H9 (cell line): ENCODE measurements at regions not wholly inside any gene's neighbourhood (a gene's known extent, or its start where the extent isn't known, plus 50 kb on each side); places are given as distances from the start of the nearest gene placed in this dataset.

Experiments used
- DNase-seq: peaks from one replicate; pipeline ENCODE4 v3.0.0-alpha.2; 2017
- H2AFZ ChIP-seq: one replicate; pipeline ENCODE4 v1.6.1; 2013; ENCODE audit warnings: mild to moderate bottlenecking, low read length, control low read depth, moderate library complexity
- H2AK5ac ChIP-seq: 2 replicates; pipeline ENCODE4 v1.6.1; 2013; ENCODE audit warnings: low read length, control low read depth, mixed read lengths; ENCODE audit not compliant: insufficient read length
- H2BK120ac ChIP-seq: one replicate; pipeline ENCODE4 v1.6.1; 2013; ENCODE audit warnings: low read depth, mild to moderate bottlenecking, low read length, control low read depth, inconsistent platforms; ENCODE audit not compliant: poor library complexity, severe bottlenecking
- H2BK12ac ChIP-seq: 2 replicates; pipeline ENCODE4 v1.6.1; 2013; ENCODE audit warnings: low read length, control low read depth, mixed read lengths, low read depth; ENCODE audit not compliant: insufficient read length
- H2BK15ac ChIP-seq: 2 replicates; pipeline ENCODE4 v1.6.1; 2013; ENCODE audit warnings: low read depth, low read length, control low read depth
- H2BK20ac ChIP-seq: one replicate; pipeline ENCODE4 v1.6.1; 2013; ENCODE audit warnings: low read depth, mild to moderate bottlenecking, low read length, control low read depth, inconsistent platforms; ENCODE audit not compliant: poor library complexity, severe bottlenecking
- H2BK5ac ChIP-seq: 2 replicates; pipeline ENCODE4 v1.6.1; 2013; ENCODE audit warnings: low read length, control low read depth, mixed read lengths; ENCODE audit not compliant: insufficient read length
- H3K14ac ChIP-seq: 2 replicates; pipeline ENCODE4 v1.6.1; 2013; ENCODE audit warnings: low read length, control low read depth; ENCODE audit not compliant: insufficient read depth
- H3K18ac ChIP-seq: 2 replicates; pipeline ENCODE4 v1.6.1; 2013; ENCODE audit warnings: low read depth, mild to moderate bottlenecking, mixed read lengths, low read length, control low read depth; ENCODE audit not compliant: insufficient read length
- H3K23ac ChIP-seq: 2 replicates; pipeline ENCODE4 v1.6.1; 2013; ENCODE audit warnings: low read length, control low read depth, mixed read lengths, low read depth; ENCODE audit not compliant: insufficient read length
- H3K23me2 ChIP-seq: 2 replicates; pipeline ENCODE4 v1.6.1; 2013; ENCODE audit warnings: low read depth, mild to moderate bottlenecking, mixed read lengths, low read length, control low read depth; ENCODE audit not compliant: insufficient read length, poor library complexity, severe bottlenecking
- H3K27ac ChIP-seq: 2 replicates; pipeline ENCODE4 v1.5.1; 2013; ENCODE audit warnings: low read length, control low read depth, mixed read lengths, low read depth; ENCODE audit not compliant: insufficient read length
- H3K27me3 ChIP-seq: 2 replicates; pipeline ENCODE4 v1.6.1; 2013; ENCODE audit warnings: low read length, control low read depth, inconsistent platforms; ENCODE audit not compliant: insufficient read depth
- H3K4ac ChIP-seq: 2 replicates; pipeline ENCODE4 v1.6.1; 2013; ENCODE audit warnings: low read depth, mild to moderate bottlenecking, control low read depth, inconsistent platforms, low read length, moderate library complexity
- H3K4me1 ChIP-seq: 2 replicates; pipeline ENCODE4 v1.6.1; 2013; ENCODE audit warnings: low read length, control low read depth, inconsistent platforms; ENCODE audit not compliant: insufficient read depth
- H3K4me2 ChIP-seq: 2 replicates; pipeline ENCODE4 v1.6.1; 2013; ENCODE audit warnings: low read length, control low read depth, mixed read lengths; ENCODE audit not compliant: insufficient read length, insufficient read depth
- H3K56ac ChIP-seq: 2 replicates; pipeline ENCODE4 v1.6.1; 2013; ENCODE audit warnings: low read depth, mild to moderate bottlenecking, mixed read lengths, low read length, control low read depth; ENCODE audit not compliant: insufficient read length
- H3K79me1 ChIP-seq: 2 replicates; pipeline ENCODE4 v1.6.1; 2013; ENCODE audit warnings: low read depth, mild to moderate bottlenecking, moderate library complexity, low read length, control low read depth, inconsistent platforms; ENCODE audit not compliant: insufficient read depth, poor library complexity, severe bottlenecking
- H3K79me2 ChIP-seq: 2 replicates; pipeline ENCODE4 v1.6.1; 2013; ENCODE audit warnings: low read length, control low read depth, inconsistent platforms; ENCODE audit not compliant: insufficient read depth
- H3K9ac ChIP-seq: 2 replicates; pipeline ENCODE4 v1.6.1; 2013; ENCODE audit warnings: low read length, control low read depth, mixed read lengths; ENCODE audit not compliant: insufficient read length; ENCODE audit errors: extremely low read depth
- H3K9me3 ChIP-seq: one replicate; pipeline ENCODE4 v1.6.1; 2013; ENCODE audit warnings: low read depth, low read length, inconsistent platforms; ENCODE audit not compliant: control insufficient read depth
- H3T11ph ChIP-seq: one replicate; pipeline ENCODE4 v1.6.1; 2013; ENCODE audit warnings: mild to moderate bottlenecking, low read length, control low read depth, inconsistent platforms
- H4K20me1 ChIP-seq: one replicate; pipeline ENCODE4 v1.6.1; 2013; ENCODE audit not compliant: control insufficient read depth, insufficient read length, insufficient read depth
- H4K5ac ChIP-seq: 2 replicates; pipeline ENCODE4 v1.6.1; 2013; ENCODE audit warnings: low read depth, mild to moderate bottlenecking, mixed read lengths, low read length, control low read depth; ENCODE audit not compliant: insufficient read length
- H4K8ac ChIP-seq: replicated peaks from 2 replicates; pipeline ENCODE4 v1.6.1; 2013; ENCODE audit warnings: low read length, control low read depth, mixed read lengths, low read depth; ENCODE audit not compliant: insufficient read length
- H4K91ac ChIP-seq: 2 replicates; pipeline ENCODE4 v1.6.1; 2013; ENCODE audit warnings: low read depth, mild to moderate bottlenecking, moderate library complexity, mixed read lengths, low read length, control low read depth; ENCODE audit not compliant: insufficient read length
- H3K27ac Mint-ChIP-seq, 3 experiments: 2 replicates in 2 of 3; 3 replicates in 1 of 3; pipeline ENCODE4 v1.8.0; 2020 to 2021; ENCODE audit warnings: mixed read lengths in 3 of 3, mild to moderate bottlenecking in 1 of 3, moderate library complexity in 1 of 3
- H3K27me3 Mint-ChIP-seq: 2 replicates; pipeline ENCODE4 v1.8.0; 2021; ENCODE audit warnings: low read depth, mild to moderate bottlenecking, moderate library complexity, mixed read lengths
- H3K36me3 Mint-ChIP-seq, 3 experiments: 2 replicates in 2 of 3; 3 replicates in 1 of 3; pipeline ENCODE4 v1.8.0; 2020 to 2021; ENCODE audit warnings: low read depth in 3 of 3, mixed read lengths in 3 of 3; ENCODE audit not compliant: insufficient read depth in 1 of 3
- H3K4me1 Mint-ChIP-seq, 2 experiments: 2 replicates each; pipeline ENCODE4 v1.8.0; 2020; ENCODE audit warnings: mixed read lengths in 2 of 2
- H3K4me3 Mint-ChIP-seq, 2 experiments: 2 replicates in 1 of 2; 3 replicates in 1 of 2; pipeline ENCODE4 v1.8.0; 2020 to 2021; ENCODE audit warnings: mild to moderate bottlenecking in 2 of 2, mixed read lengths in 2 of 2, moderate library complexity in 1 of 2
- H3K9me3 Mint-ChIP-seq, 2 experiments: 2 replicates in 1 of 2; 3 replicates in 1 of 2; pipeline ENCODE4 v1.8.0; 2020; ENCODE audit warnings: mild to moderate bottlenecking in 2 of 2, mixed read lengths in 2 of 2, moderate library complexity in 1 of 2
- CTCF ChIP-seq: fragments of 200-600 bp; sonication (generic); conservative IDR thresholded peaks from 3 replicates; pipeline ENCODE4 v1.8.0; 2021; ENCODE audit warnings: antibody characterized with exemption, mild to moderate bottlenecking
- WGBS: extraction: QIAGEN DNeasy Blood & Tissue Kit; methylation state at CpG from one replicate; pipeline ENCODE4 v1.1.7; 2013; ENCODE audit warnings: missing lambda C conversion rate, low lambda C conversion rate, mixed read lengths; ENCODE audit not compliant: insufficient read length; ENCODE audit errors: extremely low coverage; 5-methylcytosine and 5-hydroxymethylcytosine counted together

- no peaks in the 10 kb centered on the region for H3K79me2 ChIP-seq
- H2BK5ac ChIP-seq, result no peak overlapping the region
- H3K23me2 ChIP-seq, result no peaks in the 10 kb centered on the region
- H3K56ac ChIP-seq, result no peak overlapping the region
- H3K9ac ChIP-seq, result no peak overlapping the region
- no peak overlapping the region for H3T11ph ChIP-seq
- no peak overlapping the region for H2BK20ac ChIP-seq
- no peaks in the 10 kb centered on the region for H3K4me1 ChIP-seq
- H3K23ac ChIP-seq, result no peak overlapping the region
- no peak overlapping the region for H3K18ac ChIP-seq
- no peak overlapping the region for H4K91ac ChIP-seq
- no peaks in the 10 kb centered on the region for H3K27me3 ChIP-seq
- Mint-ChIP-seq H3K4me3 (no peak overlapping the region), H3K27ac (no peak overlapping the region), H3K36me3 (peaks cover 0 to 3% (median 0%) of the 10 kb centered on the region in 3 experiments; a peak in 2 of 7 replicates), H3K9me3 (peaks cover 3 to 6% of the 10 kb centered on the region in 2 experiments; a peak in 4 of 5 replicates), H3K4me1 (no peaks in the 10 kb centered on the region), H3K27me3 (no peaks in the 10 kb centered on the region; the same call in 1 of the 2 replicates)
- H3K9me3 ChIP-seq, result no peaks in the 10 kb centered on the region
- H4K8ac ChIP-seq, result no peak overlapping the region
- H2AFZ ChIP-seq, result no peak overlapping the region
- no peak overlapping the region for H2AK5ac ChIP-seq
- no peaks in the 10 kb centered on the region for H3K79me1 ChIP-seq
- no peaks in the 10 kb centered on the region for H4K20me1 ChIP-seq
- H3K4me2 ChIP-seq, result no peak overlapping the region
- no peak for DNase-seq
- H2BK15ac ChIP-seq, result no peak overlapping the region
- no peak for TF ChIP-seq CTCF
- H3K27ac ChIP-seq, result no peak overlapping the region
- H3K14ac ChIP-seq, result no peak overlapping the region
- no CpG with 5 or more reads among the region's 3 CpGs for WGBS
- no peak overlapping the region for H4K5ac ChIP-seq
- no peak overlapping the region for H2BK12ac ChIP-seq
- H2BK120ac ChIP-seq, result no peak overlapping the region
- H3K4ac ChIP-seq, result no peak overlapping the region
Measured at GRCh38 chr6:78231002-78231401, 578.2 kb downstream of the MEI4 start.
